Mucosa of stomach (tissue), 1 donor: ENCODE measurements at regions not wholly inside any gene's neighbourhood (a gene's known extent, or its start where the extent isn't known, plus 50 kb on each side); places are given as distances from the start of the nearest gene placed in this dataset.

Source experiments
- H3K27me3 ChIP-seq: one replicate; pipeline ENCODE4 v1.7.0; 2013; ENCODE audit warnings: mild to moderate bottlenecking, low read length; ENCODE audit not compliant: control insufficient read depth, insufficient read depth
- H3K36me3 ChIP-seq: one replicate; pipeline ENCODE4 v1.7.0; 2013; ENCODE audit warnings: low read length; ENCODE audit not compliant: control insufficient read depth, insufficient read depth
- H3K4me1 ChIP-seq: one replicate; pipeline ENCODE4 v1.7.0; 2013; ENCODE audit warnings: mild to moderate bottlenecking, low read length; ENCODE audit not compliant: control insufficient read depth, insufficient read depth
- H3K4me3 ChIP-seq: one replicate; pipeline ENCODE4 v1.7.0; 2013; ENCODE audit warnings: low read length
- H3K9ac ChIP-seq: one replicate; pipeline ENCODE4 v1.7.0; 2013; ENCODE audit warnings: mild to moderate bottlenecking, low read length, moderate library complexity
- H3K9me3 ChIP-seq: one replicate; pipeline ENCODE4 v1.7.0; 2013; ENCODE audit warnings: mild to moderate bottlenecking, low read length, moderate library complexity; ENCODE audit not compliant: control insufficient read depth
- donor health status: Pancreatic carcinoma.

DNA sequence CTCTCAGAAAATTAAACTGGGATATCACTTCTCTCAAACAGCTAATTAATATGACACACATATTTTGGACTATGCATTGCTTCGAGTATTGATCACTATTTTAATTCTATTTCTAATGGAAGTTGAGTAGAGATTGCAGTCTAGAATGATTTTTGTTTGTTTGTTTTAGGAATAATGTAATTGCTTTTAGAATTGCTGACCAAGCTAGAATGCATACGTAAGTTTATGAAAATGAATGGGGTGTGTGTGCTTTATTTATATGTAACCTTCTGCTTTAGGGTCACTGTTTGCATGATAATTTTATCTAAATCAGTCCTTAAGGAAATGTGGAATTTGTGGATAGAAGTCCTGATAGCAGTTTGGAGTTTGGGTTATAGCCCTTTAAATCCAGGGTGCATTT is 371.4 kb downstream of the NR2F2 start:
- Histone ChIP-seq H3K36me3 (no peaks in the 10 kb centered on the region), H3K4me3 (no peak overlapping the region), H3K4me1 (no peaks in the 10 kb centered on the region), H3K9ac (no peak overlapping the region), H3K27me3 (no peaks in the 10 kb centered on the region), H3K9me3 (no peaks in the 10 kb centered on the region)

DNA sequence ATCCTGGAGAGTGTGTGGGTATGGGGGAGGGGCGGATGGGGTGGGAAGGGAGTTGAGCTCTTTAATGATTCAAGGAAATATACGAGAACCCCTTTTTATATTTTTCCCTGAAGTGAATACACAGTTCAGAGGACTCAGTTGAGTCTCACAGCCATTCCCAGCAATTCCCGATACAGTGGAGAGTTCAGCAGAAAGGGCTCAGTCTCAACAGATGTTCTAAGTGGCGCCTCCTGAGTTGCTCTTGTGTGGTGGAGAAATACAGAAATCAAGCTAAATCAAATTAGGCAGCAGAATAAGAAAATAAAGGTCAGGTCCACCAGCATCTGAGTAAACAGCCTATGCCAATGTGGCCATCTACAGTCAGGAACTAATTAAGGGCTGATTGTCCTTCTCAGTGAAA is 372.1 kb downstream of the NR2F2 start:
- H3K9me3 ChIP-seq: no peaks in the 10 kb centered on the region
- no peak overlapping the region for H3K4me3 ChIP-seq
- no peaks in the 10 kb centered on the region for H3K27me3 ChIP-seq
- H3K9ac ChIP-seq: no peak overlapping the region
- no peaks in the 10 kb centered on the region for H3K4me1 ChIP-seq
- no peaks in the 10 kb centered on the region for H3K36me3 ChIP-seq

DNA sequence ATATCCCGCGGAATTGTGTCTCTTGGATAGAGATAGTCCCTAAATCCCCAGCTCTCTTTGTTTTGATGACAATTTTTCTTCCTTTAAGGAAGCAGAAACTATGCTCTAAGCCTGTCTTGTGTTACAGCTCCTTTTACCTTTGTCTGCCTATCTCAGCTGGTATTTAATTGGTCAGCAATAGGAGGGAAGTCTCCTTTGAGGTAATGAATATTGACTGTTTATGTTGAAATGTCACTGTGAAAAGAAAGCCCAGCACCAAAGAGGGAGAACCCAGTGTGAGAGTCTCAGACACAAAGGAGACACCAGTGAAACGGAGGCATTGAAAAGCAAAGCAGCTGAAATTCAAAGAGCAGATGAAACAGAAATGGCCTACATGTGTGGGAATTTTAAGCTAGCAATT is 372.6 kb downstream of the NR2F2 start:
- Histone ChIP-seq H3K9me3 (no peaks in the 10 kb centered on the region), H3K36me3 (no peaks in the 10 kb centered on the region), H3K9ac (no peak overlapping the region), H3K27me3 (no peaks in the 10 kb centered on the region), H3K4me1 (no peaks in the 10 kb centered on the region), H3K4me3 (no peak overlapping the region)

DNA sequence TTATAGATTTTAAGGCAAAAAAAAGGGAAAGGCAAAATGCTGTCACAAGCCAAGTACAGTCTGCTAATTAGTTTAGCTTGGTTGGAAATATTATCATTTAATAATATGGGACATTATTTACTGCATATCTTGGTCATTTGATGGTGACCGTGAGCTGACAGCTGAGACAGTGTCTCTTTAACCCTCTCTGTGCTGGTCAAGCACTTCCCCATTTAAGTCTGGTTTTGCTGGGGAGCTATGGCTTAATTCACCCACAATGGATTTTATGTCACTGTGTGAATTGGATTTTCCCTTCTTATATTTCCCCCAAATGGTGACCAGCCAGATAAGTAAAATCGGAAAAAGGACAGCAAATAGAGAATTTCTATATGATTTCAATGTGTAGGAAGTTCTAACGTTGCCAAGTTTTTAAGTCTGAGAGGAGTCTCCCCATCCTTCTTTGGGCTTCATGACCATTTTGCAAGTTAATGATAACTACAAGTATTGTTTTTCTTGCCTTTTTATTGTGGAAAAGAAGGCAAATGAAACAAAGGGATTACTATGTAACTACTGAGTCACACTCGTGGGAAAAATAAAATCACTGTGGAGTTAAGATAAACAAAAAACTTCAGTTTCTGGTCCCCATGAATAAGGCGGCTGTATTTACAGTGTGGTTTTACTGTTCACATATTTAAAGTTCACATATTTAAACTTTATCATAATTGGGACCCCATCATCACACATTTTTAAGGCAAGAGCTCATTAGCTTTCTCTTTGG is 373.5 kb downstream of the NR2F2 start:
- Histone ChIP-seq H3K9ac (no peak overlapping the region), H3K9me3 (no peaks in the 10 kb centered on the region), H3K4me3 (no peak overlapping the region), H3K27me3 (no peaks in the 10 kb centered on the region), H3K36me3 (no peaks in the 10 kb centered on the region), H3K4me1 (no peaks in the 10 kb centered on the region)

DNA sequence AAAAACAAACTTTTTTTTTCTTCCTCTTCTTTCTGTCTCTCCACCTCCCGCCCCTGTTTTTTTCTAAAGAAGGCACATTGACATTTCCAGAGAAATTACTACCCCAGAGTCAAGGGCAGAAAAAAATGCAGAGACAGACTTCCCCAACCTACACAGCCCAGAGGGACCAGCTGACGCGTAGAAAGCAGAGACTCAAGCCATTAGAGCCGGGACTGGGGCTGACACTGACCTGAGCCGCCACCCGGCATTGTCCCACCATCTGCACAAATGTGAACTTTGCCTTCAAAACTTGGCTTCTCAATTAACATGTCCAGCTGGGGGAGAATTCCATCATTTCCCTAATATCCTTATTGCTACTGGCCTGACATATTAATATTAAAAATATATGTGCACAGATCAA is 385.6 kb downstream of the NR2F2 start:
- Histone ChIP-seq H3K4me1 (no peaks in the 10 kb centered on the region), H3K9me3 (no peaks in the 10 kb centered on the region), H3K4me3 (no peak overlapping the region), H3K9ac (no peak overlapping the region), H3K36me3 (no peaks in the 10 kb centered on the region), H3K27me3 (no peaks in the 10 kb centered on the region)

DNA sequence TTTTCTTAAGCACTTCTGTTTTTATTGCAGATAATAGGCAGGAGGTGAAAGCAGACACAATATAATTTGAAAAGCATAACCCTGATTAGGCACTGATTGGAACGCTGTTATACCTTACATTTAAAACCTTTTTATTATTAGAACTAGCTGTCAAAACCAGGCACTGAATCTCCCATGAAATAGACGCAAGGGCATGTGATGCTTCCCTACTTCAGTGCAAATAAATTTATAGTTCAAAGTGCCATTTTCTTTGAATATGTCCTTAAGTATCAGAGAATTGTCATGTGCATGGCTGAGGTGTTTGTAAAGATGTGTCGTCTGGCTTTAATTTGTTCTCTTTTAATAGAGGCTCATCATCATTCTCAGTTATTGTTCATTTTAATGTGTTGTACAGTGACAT is 386.0 kb downstream of the NR2F2 start:
- H3K9me3 ChIP-seq: no peaks in the 10 kb centered on the region
- H3K27me3 ChIP-seq: no peaks in the 10 kb centered on the region
- no peak overlapping the region for H3K4me3 ChIP-seq
- H3K36me3 ChIP-seq: no peaks in the 10 kb centered on the region
- no peaks in the 10 kb centered on the region for H3K4me1 ChIP-seq
- no peak overlapping the region for H3K9ac ChIP-seq

DNA sequence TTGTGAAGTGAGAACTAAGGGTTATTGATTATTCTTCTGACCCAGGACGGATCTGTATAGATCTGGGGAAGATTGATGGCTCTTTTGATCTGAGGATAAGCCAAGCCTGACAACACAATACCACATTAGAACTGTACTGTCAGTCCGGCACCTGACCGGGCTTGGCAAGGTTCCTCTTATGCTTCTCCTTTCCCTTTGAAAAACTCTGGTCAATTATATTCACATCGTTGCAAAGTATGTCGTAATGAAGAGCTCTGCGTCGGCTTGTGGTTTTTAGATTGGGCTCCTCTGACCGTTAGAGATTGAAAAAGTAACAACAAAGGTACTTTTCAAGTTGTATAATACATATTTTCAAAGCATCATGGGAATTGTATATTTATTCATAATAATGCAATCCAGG is 389.8 kb downstream of the NR2F2 start:
- Histone ChIP-seq H3K27me3 (no peaks in the 10 kb centered on the region), H3K36me3 (no peaks in the 10 kb centered on the region), H3K4me1 (no peaks in the 10 kb centered on the region), H3K9ac (no peak overlapping the region), H3K9me3 (no peaks in the 10 kb centered on the region), H3K4me3 (no peak overlapping the region)

DNA sequence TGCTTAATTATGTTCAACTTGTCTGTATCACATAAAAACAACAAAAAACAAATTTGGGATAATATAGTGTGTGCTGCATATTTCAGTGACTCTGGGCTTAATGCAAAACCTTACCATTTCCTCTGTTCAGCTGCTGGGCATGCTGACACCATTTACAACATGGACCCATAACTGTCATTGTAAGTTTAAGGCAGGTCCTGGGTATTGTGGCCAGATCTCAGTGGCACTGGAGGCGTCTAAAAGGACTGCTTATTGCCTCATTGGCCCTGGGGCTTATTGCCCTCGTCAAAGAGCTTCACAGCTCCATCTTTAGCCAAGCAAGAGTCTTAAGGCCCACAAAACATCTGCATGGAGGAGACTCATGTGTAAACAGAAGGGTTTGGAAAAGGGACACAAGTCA is 390.2 kb downstream of the NR2F2 start:
- no peaks in the 10 kb centered on the region for H3K4me1 ChIP-seq
- no peak overlapping the region for H3K4me3 ChIP-seq
- H3K9me3 ChIP-seq: no peaks in the 10 kb centered on the region
- no peaks in the 10 kb centered on the region for H3K27me3 ChIP-seq
- no peaks in the 10 kb centered on the region for H3K36me3 ChIP-seq
- H3K9ac ChIP-seq: no peak overlapping the region

DNA sequence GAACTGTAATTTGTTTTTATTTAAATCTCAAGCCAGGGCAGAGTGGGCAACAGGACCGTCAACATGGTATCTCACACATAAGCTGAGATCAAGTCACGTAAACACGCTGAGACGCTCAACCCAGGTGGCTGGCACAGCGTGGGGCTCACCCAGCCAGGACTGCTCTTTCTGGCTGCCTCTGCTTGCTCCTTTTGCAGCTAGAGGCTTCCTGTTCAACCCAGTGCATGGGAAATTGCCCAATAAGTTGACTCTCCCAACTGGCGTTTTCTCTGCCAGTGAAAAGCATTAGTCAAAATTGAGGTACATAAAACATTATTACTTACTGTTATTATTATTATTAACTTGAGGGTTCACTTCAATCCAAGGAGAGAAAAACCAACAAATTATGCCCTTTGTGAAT is 398.1 kb downstream of the NR2F2 start:
- Histone ChIP-seq H3K36me3 (no peaks in the 10 kb centered on the region), H3K9ac (no peak overlapping the region), H3K9me3 (no peaks in the 10 kb centered on the region), H3K27me3 (no peaks in the 10 kb centered on the region), H3K4me3 (no peak overlapping the region), H3K4me1 (no peaks in the 10 kb centered on the region)

DNA sequence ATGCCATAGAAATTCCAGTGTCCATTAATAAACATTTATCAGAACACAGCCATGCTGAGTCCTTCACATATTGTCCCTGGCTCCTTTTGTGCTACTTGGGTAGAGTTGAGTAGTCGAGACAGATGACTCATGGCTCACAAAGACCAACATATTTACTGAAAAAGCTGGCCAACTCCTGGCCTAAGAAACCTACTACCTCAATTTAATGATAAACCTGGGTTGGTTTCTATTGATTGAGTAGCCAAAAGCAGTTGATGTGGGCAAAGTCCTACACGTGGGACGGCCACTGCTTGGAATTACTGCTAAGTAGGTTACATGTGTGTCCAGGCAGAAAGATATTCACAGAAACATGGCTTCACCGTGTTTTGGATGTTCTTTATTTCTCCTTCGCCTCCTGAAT is 402.2 kb downstream of the NR2F2 start:
- Histone ChIP-seq H3K9me3 (no peaks in the 10 kb centered on the region), H3K27me3 (no peaks in the 10 kb centered on the region), H3K36me3 (no peaks in the 10 kb centered on the region), H3K4me1 (no peaks in the 10 kb centered on the region), H3K9ac (no peak overlapping the region), H3K4me3 (no peak overlapping the region)

DNA sequence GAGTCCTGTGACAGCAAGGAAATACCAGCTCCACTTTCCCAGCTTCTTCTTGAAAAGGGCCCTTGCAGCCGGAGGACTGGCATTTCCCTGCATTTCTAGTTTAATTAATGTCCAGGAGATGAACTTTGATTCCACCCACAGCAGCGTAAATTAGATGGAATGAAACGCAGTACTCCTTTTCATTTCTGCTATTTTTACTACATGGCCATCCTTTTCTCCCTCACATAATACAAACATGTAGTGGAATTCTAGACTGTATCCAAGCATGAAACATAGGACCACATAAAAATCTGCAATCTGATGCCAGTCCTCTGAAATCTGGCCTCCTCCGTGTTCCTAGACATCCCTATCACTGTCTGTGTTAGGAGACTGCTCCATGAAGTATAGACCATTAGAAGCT is 403.2 kb downstream of the NR2F2 start:
- H3K9me3 ChIP-seq: no peaks in the 10 kb centered on the region
- no peak overlapping the region for H3K9ac ChIP-seq
- no peaks in the 10 kb centered on the region for H3K36me3 ChIP-seq
- no peak overlapping the region for H3K4me3 ChIP-seq
- H3K27me3 ChIP-seq: no peaks in the 10 kb centered on the region
- no peaks in the 10 kb centered on the region for H3K4me1 ChIP-seq

DNA sequence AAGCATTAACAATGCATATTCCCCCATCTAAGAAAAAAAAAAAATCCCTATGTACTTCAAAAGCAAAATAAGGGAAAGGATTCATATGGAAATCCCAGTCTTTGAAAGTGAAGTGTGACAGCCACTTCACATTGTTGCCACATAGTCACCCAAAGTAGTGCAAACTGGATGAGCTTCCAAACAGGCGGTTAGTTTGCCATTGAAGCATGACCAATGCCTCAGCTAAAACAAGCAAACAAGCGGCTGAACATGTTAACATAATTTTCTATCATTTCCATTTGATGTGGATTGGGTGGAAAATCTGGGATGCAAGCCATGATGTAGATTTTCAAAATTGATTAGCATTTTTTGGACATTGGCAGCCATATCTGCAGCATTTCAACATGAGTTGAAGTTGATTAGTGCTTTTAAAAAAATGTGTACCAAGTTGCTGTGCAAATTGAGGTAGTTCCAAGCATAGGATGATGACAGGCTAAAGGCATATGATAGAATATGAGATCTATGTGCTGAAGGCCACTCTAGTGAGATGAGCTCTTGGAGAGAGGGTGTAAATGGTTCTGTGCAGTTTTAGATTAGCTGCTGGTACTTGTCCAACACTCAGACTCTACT is 405.2 kb downstream of the NR2F2 start:
- Histone ChIP-seq H3K4me1 (no peaks in the 10 kb centered on the region), H3K27me3 (no peaks in the 10 kb centered on the region), H3K9ac (no peak overlapping the region), H3K4me3 (no peak overlapping the region), H3K36me3 (no peaks in the 10 kb centered on the region), H3K9me3 (no peaks in the 10 kb centered on the region)

DNA sequence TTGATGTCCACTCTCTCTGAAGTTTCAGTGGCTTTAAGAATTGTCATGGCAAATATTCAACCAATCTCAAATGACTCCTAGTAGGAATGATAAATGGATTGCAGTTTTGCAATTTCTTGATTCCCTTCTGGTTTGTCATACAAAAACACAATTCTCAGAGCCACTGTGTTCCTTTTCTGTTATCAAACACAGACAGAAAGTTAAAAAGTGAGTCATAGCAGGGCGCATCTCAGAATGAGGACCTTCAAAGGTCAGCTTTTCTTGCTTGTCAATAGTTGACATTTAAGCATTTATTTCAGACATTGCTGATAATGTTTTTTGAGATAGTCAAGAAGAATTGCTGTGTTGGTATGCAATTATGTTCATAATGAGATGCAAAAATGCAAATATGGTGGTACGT is 405.9 kb downstream of the NR2F2 start:
- Histone ChIP-seq H3K9ac (no peak overlapping the region), H3K4me1 (no peaks in the 10 kb centered on the region)

More for the DNA sequence above, 405.9 kb downstream of the NR2F2 start:
- Histone ChIP-seq H3K36me3 (no peaks in the 10 kb centered on the region), H3K4me3 (no peak overlapping the region), H3K27me3 (no peaks in the 10 kb centered on the region), H3K9me3 (no peaks in the 10 kb centered on the region)
